PC-9 (cell line): ENCODE measurements at regions not wholly inside any gene's neighbourhood (a gene's known extent, or its start where the extent isn't known, plus 50 kb on each side); places are given as distances from the start of the nearest gene placed in this dataset.

Experiments used
- CTCF ChIP-seq: fragments of 200-600 bp; sonication (generic); conservative IDR thresholded peaks from 2 replicates; pipeline ENCODE4 v1.6.1; 2017; ENCODE audit warnings: mixed run types, antibody characterized with exemption, mild to moderate bottlenecking, moderate library complexity
- EZH2 ChIP-seq: fragments of 200-600 bp; sonication (generic); IDR thresholded peaks from 2 replicates; pipeline ENCODE4 v1.8.0; 2017; ENCODE audit warnings: antibody characterized with exemption, low read depth

- TF ChIP-seq CTCF (no peak), EZH2 (no peak)
Observed at GRCh38 chr2:172332507-172332906, 94.9 kb upstream of the ITGA6 start.
